GM12875 (cell line): ENCODE measurements at regions not wholly inside any gene's neighbourhood (a gene's known extent, or its start where the extent isn't known, plus 50 kb on each side); places are given as distances from the start of the nearest gene placed in this dataset.

Experiments
- H3K4me3 ChIP-seq: one replicate; pipeline ENCODE4 v1.5.1; 2011; ENCODE audit warnings: low read depth, low read length, control low read depth
- TF ChIP-seq, protein P1 (sequence below): IDR thresholded peaks from 2 replicates; pipeline ENCODE4 v1.5.1; 2011; ENCODE audit warnings: low read depth, mild to moderate bottlenecking, control low read depth, inconsistent platforms, low read length, moderate library complexity, borderline replicate concordance; ENCODE audit not compliant: insufficient read depth

DNA sequence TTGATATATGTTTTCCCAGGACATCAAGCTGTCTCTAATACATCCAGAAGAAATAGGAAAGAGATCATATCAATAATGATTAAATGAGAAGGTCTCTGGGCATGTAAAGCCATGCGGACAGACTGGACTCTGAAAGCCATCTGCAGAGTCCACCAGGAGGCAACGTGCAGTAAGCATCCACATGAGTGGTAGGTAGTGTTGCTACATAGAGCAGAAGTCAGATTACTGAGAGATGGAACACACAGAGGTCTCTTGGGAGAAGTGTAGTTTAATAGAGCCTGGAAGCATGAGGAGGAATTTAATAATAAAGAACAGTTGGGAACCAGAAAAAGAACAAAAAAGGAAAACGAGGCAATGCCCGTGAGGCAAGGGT is 758.1 kb upstream of the DDX18 start:
- TF ChIP-seq, protein P1, sequence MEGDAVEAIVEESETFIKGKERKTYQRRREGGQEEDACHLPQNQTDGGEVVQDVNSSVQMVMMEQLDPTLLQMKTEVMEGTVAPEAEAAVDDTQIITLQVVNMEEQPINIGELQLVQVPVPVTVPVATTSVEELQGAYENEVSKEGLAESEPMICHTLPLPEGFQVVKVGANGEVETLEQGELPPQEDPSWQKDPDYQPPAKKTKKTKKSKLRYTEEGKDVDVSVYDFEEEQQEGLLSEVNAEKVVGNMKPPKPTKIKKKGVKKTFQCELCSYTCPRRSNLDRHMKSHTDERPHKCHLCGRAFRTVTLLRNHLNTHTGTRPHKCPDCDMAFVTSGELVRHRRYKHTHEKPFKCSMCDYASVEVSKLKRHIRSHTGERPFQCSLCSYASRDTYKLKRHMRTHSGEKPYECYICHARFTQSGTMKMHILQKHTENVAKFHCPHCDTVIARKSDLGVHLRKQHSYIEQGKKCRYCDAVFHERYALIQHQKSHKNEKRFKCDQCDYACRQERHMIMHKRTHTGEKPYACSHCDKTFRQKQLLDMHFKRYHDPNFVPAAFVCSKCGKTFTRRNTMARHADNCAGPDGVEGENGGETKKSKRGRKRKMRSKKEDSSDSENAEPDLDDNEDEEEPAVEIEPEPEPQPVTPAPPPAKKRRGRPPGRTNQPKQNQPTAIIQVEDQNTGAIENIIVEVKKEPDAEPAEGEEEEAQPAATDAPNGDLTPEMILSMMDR, result no peak
- no peak overlapping the region for H3K4me3 ChIP-seq

DNA sequence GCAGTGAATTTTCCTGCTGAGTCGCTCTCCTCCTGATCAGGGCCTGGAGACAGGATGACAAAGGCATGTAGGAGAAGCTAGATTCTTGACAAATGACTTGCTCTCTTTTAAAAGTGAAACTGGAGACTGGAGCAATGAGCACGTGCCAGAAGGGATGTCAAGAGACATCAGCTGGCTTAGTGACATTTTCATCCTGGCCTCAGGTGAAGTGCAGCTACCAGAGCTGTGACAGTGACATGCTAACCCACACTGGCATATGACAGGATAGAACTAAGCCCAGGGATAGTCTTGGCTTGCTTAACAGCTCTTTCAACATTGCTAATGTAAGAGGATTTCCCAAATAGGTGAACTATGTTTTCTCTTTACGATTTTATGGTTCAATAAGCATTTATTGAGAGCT is 757.5 kb upstream of the DDX18 start:
- H3K4me3 ChIP-seq, result no peak overlapping the region
- TF ChIP-seq, protein P1, result no peak

DNA sequence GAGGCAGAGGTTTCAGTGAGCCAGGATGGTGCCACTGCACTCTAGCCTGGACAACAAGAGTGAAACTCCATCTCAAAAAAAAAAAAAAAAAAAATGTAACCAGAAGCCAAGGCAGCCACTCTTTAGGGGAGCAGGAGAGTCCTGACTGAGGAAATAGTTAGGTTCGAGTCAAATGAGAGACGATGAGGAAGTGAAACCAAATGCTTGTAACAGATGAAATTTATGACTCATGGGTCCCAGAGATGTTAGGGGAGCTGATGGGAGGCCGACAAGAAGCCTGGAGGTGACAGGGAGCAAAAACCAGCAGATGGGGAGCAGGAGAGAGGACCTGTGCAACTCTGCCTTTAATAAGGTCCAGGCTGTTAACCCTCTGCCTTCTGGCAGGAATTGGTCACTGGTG is 756.1 kb upstream of the DDX18 start:
- TF ChIP-seq, protein P1, result no peak
- H3K4me3 ChIP-seq, result no peak overlapping the region

DNA sequence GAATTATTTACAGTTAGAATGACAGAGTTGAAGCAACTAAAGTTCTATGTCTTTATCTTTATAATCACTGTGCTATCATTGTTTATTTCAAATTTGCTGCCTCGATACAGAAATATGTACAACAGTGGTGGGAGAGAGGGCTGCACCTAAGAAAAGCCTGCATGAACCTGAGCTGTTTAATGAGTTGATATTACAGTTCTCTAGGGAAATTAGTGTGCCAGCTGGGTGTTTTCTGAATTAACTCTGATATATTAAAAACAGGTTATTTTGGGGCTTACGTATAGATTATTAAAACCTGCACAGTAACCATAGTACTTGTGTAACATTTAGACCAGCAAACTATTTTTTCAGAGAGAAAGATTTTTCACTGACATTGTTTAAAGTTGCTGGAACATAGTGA is 750.5 kb upstream of the DDX18 start:
- no peak overlapping the region for H3K4me3 ChIP-seq

DNA sequence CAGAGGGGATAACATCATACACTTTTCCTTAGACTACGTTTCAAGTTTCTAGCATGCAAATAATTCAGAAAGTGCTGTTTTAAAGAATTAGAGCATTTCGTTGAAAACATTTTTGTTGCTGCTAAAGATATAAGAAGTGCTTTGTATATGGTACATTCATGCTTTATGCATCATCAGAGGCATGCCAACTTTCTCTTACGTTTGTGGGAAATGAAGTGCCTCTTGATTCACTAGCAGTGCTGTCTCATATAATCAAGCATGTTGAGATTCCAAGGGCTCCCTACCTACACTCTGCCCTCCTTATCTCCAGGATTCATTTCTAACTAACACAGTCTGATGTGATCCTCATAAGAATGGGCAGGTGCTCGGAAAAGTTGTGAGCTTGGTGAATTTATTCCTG is 748.6 kb upstream of the DDX18 start:
- TF ChIP-seq, protein P1, result no peak

More for the DNA sequence above, 750.5 kb upstream of the DDX18 start:
- TF ChIP-seq, protein P1, result no peak

DNA sequence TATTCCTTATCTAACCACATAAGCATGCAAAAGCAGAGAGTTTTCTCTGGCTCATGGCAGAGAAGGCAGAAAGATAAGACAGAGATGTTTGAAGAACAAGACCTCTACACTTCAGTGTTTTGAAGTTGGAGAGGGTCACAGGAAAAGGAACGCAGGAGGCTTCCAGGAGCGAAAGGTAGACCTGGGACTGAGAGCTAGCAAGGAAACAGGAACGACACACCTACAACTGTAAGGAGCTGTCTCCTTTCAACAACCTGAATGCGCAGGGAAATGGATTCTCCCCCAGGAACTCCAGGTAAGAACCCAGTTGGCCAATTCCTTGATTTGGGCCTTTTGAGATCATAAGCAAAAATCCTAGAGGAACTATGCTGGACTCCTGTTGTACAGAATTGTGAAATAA is 746.6 kb upstream of the DDX18 start:
- H3K4me3 ChIP-seq, result no peak overlapping the region
- TF ChIP-seq, protein P1, result no peak

More for the DNA sequence above, 748.6 kb upstream of the DDX18 start:
- no peak overlapping the region for H3K4me3 ChIP-seq

DNA sequence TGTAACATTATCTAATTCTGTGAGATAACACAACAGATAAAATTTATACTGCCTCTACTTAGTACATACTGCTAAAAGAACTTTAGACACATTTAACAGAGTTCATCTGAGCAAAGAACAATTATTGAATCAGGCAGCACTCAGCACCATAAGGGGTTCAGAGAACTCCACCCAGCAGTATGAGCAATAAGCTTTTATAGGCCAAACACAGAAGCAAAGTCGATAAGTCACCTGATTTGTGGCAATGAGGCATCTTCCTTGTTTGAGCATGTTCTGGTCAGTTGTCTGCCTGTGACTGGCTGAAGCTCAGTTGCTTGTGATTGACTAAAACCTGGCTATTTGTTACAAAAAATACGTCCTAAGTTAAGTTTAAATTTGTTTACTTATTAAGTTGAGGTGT is 746.1 kb upstream of the DDX18 start:
- H3K4me3 ChIP-seq, result no peak overlapping the region
- TF ChIP-seq, protein P1, result no peak
